Fibroblast of peridontal ligament (primary cell): ENCODE measurements at regions not wholly inside any gene's neighbourhood (a gene's known extent, or its start where the extent isn't known, plus 50 kb on each side); places are given as distances from the start of the nearest gene placed in this dataset.
"Not testable (repeated sequence)": the region's sequence is repeated elsewhere in the genome, so short reads cannot be mapped to it uniquely, and the experiment has no call there.

Experiments
- DNase-seq: peaks from one replicate; pipeline ENCODE4 v3.0.0-alpha.2; 2010; ENCODE audit errors: extremely low read depth

- DNase-seq = not testable (repeated sequence)
These were observed 234.6 kb upstream of the CASK start for GRCh38 chrX:42157923-42158322.

GRCh38 chrX:42151808-42152207 is 228.5 kb upstream of the CASK start:
- DNase-seq = no peak

DNA sequence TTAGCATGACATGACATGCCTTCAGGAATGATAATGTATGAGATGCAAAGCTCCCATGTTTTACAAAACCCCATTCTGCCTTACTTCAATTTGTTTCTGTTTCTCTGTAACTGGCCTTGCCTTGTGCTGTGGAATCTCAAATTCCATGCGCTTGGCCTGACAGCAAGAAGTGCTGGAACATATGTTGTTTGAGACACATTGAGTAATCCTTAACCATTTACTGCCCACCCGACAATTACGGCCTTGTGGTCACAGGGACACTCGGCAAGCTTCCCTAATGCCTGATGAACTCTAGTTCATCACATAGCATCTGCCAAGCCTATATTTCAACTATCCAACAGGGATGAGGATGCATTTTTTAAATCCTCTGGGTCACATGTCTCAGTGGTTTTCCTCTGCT is 226.4 kb upstream of the CASK start:
- peak; percentile 0 for DNase-seq

DNA sequence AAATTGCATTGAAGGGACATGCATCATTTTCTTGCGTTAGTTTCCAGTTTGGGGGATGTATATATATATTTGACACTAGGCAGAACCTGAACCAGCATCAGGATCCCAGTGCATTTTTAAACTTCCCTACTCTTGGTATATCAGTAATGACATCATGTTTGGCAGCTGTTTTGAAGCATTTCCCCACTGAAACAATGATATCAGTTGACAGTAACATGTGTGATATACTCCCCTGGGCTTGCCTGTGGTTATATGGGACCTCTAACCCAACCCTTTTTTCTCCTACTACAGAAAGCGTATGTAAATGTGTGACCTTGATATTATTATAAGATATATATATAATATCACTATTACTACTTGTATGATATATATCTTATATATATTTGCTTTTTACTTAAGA is 225.9 kb upstream of the CASK start:
- no peak for DNase-seq

DNA sequence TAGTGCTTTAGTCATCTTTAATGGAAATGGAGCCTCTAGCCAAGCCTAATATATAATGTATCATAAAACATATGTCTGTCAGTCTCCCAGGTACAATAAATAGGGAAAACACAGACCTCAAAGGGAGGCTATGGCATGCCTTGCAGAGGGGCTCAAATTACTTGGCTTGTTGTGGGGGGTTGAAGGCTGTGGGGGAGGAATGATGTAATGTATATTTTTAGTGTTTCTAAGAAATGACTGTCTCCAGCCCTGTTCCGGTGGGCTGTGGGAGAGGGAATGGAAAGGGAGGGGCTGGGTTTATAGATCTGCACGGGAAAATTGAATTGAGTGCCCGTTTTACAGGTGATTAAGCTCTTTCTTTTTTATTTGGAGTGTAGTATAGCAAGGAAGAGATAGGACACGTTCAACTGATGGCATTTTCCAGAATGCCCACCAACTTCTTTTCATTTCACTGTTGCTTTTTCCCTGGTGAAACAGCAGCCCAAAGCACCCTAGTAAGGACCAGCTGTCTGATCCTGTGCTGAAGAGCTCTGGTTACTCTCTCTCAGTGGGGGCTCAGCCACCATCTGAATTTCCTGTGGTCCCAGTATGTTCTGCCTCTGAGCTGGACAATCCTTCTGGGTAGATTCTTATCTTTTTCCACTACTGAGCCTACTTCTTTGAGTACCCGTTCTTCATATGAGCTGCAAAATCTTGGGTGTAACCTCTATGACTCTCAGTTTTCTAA is 220.7 kb upstream of the CASK start:
- DNase-seq = no peak

DNA sequence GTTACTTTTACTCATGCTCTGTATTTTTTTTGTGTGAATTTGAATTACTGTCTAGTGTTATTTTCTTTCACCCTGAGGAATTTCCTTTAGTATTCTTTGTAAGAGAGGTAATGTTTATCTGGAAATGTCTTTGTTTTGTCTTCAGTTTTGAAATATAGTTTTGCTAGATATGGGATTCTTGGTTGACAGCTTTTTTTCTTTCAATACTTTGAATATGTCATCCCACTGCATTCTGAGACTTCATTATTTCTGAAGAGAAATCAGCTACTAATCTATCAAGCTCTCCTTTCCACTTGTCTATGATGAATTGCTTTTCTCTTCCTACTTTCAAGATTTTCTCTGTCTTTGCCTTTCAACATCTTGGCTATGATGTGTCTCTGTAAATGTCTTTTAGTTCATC is 217.0 kb upstream of the CASK start:
- no peak for DNase-seq

GRCh38 chrX:42135583-42136228 is 212.4 kb upstream of the CASK start:
- no peak for DNase-seq

DNA sequence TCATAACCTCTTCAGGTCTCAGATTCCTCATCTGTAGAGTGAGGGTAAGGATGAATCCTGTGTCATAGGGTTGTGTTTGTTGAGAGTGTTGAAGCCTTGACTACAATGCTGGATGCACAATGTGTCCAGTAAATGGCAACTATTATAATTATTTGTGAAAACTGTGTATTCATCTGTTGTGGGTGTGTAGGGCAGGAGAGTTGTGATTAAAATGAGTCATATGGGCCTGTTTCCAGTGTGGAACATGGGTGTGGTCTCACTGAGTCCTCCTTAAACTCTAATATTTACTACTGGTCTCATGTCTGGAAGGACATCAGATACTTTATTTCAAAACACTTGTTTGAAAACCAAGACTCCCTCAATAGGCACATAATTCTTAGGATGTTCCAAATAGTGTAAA is 208.5 kb upstream of the CASK start:
- no peak for DNase-seq

GRCh38 chrX:42129022-42129940 is 205.9 kb upstream of the CASK start:
- DNase-seq = no peak

DNA sequence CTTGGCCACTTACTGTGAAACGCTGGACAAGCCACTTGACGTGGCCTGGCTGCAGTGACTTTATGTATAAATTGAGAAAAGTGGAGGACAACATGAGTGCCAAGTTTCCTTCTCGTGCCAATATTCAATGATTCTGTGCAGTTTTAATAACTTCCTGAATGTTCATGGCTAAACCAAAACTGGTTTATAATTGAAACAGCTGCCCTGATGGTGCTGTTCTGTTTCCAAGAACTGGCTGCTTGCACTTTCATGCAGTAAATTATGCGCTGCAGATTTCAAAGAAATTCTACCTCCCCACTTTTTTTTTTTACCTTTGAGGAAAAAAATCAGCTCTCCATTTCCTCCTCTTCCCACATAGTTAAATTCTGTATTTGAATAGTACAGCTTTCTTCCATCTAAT is 205.2 kb upstream of the CASK start:
- no peak for DNase-seq

DNA sequence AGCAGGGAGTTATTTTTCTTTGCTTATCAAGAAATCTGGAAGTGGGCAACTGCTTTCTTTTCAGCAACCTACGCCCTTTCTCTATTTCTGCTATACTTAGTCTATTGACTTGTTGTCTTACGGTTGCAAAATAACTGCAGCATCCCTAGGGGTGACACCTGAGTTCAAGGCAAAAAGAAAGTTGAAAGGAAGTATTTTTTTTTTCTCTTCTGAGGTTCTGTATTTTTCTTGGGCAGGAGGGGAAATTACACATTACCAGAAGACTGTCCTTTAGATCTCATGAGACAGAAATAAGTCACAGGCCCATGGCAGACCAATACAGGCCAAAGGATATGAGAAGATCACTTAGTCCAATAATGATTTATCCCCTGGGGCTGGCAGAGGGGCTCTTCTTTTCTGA is 204.7 kb upstream of the CASK start:
- DNase-seq = no peak

GRCh38 chrX:42127563-42127962 is 204.2 kb upstream of the CASK start:
- no peak for DNase-seq

DNA sequence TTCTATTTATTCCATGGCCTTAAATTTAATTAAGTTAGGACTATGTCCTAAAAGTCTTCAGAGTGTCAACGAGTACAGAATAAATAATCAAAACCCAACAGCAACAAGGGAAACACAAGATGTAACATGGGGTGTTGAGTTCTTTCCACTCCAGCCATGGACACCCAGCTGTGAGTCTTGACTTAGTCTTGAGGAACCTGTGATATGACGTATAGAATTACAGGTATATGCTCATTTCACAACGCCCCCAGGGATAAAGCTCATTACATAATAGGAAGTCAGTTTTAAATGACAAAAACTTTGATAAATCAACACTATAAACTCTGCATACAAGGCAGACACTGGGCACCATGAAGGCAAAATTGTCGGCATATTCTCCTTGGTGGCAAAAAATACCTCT is 200.0 kb upstream of the CASK start:
- no peak for DNase-seq

- peak; percentile 62 for DNase-seq
These were observed 195.7 kb upstream of the CASK start for GRCh38 chrX:42119076-42119475.

- no peak for DNase-seq
These were observed 194.0 kb upstream of the CASK start for GRCh38 chrX:42117318-42117717.

- DNase-seq = no peak
These were observed 186.1 kb upstream of the CASK start for GRCh38 chrX:42109428-42109827.

GRCh38 chrX:42107495-42108488 is 184.4 kb upstream of the CASK start:
- DNase-seq = no peak

GRCh38 chrX:42106556-42106955 is 183.2 kb upstream of the CASK start:
- DNase-seq = peak; percentile 30

DNA sequence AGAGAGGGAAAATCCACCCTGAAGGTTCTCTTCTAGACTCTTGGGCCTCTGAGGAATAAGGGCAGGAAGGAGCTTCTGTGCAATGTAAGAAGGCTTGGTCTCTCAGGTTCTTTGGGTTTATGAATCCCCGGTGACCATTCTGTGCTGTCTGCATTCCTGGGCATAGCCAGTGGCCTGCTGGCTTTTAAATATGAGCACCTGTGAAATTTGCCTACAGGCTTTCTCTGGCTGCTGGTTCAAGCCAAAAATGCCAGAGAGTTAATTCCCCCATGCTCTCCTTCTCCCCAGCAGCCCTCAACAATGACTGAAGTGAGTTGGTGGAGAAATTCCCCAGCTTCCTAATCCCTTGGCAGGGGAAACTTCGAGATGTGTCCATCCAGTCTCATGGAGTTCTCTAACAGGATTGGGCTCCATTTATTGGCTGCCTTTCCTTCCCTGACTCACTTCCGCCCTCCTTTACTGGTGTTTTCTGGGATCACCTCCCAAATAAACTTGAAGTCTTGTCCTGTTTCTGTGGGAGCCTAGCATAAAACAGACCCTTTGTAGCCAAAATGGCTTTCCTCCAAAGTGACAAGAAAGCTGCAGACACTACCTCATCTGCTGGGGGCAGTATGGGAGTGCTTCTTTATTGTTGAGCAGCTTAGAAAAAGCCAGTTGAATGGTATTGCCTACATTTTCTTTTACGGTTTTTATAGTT is 179.4 kb upstream of the CASK start:
- DNase-seq = no peak

DNA sequence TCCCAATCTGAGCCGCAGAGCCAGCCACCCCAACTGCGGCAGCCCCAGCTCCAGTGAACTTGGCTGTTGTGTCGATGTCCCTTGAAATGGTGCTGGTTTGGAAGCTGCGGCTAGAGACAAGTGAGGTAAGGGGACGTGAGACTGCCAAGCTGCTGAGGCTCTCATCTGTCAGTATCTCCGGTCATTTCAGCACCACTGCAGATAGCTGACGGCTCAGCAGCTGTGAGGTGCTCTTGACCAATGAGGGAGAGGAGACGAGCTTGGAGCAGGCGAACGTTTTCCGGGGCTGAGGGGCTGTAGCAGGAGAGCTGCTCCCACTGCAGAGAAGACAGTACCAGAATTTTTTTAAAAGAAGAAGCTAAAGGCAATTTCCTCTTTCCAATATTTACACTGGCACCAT is 175.5 kb upstream of the CASK start:
- DNase-seq = no peak

DNA sequence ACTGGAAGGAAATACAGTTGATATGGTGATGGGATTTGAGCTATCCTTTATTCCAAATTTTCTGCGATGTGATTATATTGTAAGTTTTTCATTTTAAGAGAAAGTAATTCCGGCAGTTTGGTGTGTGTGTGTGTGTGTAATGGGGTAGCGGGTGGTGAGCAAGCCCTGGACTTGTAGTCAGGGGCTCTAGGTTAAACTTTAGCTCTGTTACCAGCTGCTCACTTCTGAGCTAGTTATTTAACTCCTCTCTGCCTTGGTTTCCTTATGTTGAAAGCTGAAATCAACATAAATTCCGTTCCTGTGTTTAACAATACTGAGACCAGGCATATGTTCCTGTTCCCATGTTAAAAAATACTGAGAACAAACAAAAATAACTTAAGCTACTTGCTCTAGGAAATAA is 174.1 kb upstream of the CASK start:
- DNase-seq = no peak
